GM18498 (cell line): ENCODE measurements at regions not wholly inside any gene's neighbourhood (a gene's known extent, or its start where the extent isn't known, plus 50 kb on each side); places are given as distances from the start of the nearest gene placed in this dataset.
"Not testable (repeated sequence)": the region's sequence is repeated elsewhere in the genome, so short reads cannot be mapped to it uniquely, and the experiment has no call there.

ENCODE experiments used
- ATAC-seq: cut with Tn5 transposase; IDR thresholded peaks from one replicate; pipeline ENCODE4 v1.9.1; 2021; ENCODE audit warnings: mild to moderate bottlenecking, moderate library complexity; ENCODE audit not compliant: unreplicated experiment

GRCh38 chr2:87687550-87688270 is 60.2 kb upstream of the PLGLB2 start:
- ATAC-seq: not testable (repeated sequence)

DNA sequence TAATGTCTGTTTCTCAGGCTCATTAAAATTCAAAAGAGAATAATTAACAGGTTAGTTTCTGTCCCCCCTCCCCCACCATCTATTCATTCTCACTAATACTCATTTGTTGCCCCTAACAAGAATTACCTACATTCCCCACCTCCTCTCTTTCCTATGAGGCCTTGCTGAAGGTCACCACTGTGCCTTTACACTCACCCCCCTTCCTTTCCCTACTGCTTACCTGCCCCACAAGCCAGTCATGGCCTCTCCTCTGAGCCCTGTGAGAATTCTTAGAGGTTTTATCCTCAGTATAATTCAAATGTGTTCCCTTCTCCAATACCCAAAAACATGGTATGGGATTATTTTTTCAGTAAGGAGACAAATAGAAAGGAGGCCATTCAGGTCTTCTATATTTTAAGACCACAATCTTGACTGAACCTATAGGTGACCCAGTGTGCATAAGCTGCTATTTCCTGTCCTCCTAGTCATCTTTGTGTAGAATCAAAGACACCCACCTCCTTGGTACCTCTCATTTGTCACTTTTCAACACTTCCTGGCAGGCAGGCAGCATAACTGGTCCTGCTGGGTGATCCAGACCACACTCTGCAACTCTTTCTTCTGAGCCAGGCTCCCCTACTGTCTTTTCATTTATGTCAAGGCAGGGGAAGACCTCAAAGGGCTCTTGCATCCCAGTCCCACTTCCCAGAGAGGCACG is 55.8 kb upstream of the PLGLB2 start:
- not testable (repeated sequence) for ATAC-seq

DNA sequence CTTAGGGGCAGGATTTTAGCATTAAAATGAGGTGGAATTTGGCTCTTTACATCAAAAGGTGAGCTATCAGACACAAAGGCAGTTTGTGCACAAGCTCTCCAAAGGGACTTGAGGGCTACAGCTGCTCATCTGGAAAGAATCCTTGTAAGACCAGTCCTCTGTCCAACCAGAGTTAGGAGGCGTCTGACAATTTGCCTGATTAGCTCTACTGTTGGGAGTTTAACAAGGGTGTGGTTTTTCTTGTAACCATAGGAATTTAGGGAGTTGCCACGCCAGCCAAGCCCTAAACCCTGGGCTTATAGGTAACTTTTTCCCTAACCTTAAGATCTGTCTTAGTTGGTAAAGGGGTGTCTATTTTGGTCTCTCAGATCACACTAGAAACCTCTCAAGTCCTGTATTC is 55.0 kb upstream of the PLGLB2 start:
- not testable (repeated sequence) for ATAC-seq

DNA sequence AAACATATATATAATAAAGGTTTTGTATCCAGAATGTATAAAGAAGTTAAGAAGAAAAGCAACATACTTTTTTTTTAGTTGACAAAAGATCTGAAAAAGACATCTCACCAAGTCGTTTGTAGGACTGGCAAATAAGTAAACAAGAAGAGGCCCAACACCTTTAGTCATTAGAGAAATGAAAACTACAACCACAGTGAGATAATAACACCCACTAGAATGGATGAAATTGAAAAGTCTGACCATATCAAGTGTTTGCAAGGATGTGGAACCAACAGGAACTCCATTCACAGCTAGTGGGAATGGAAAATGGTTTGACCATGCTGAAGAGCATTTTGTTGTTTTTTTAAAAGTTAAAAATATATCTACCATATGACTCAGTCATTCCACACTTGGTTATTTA is 54.0 kb upstream of the PLGLB2 start:
- not testable (repeated sequence) for ATAC-seq

DNA sequence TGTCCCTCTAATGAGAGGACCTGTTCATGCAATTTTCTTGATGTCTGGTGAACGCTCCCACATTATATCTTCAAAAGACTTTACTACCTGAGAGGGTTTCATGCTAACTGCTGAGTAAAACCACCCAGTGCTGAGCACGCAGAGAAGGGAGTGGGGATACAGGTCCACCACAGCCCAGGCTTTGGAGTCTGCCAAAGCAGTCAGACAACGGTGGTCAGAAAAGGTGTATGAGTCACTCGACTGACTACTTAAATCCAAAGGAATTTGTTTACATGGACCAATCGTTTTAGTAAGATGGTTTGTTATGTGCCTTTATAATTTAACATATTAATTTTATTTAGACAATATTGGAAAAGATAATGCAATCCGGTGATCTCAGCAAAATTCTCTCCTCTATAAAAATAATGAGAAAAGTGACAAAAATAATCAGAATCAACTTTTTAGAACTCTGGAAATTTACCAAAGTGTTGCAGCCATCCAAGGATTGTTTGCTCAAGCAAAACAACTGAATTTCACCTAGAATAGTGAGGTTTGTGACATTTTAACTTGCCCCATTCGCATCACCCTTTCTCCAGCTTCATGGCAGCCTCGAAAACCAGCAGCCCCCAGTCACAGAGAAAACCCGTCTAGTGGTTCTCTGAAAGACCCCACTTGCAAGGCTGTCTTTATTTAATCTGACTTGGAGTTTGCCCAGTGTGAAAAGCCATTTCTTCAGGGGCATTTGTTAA is 52.1 kb upstream of the PLGLB2 start:
- ATAC-seq: not testable (repeated sequence)
